ENCODE measurements at regions not wholly inside any gene's neighbourhood (a gene's known extent, or its start where the extent isn't known, plus 50 kb on each side); places are given as distances from the start of the nearest gene placed in this dataset.

- Histone ChIP-seq H4K8ac (ENCODE audit: low read depth, low read length) (no peak overlapping the region), H3K27me3 (ENCODE audit: insufficient read depth, low read length) (no peaks in the 10 kb centered on the region), H3K79me1 (ENCODE audit: low read length) (no peaks in the 10 kb centered on the region), H4K91ac (ENCODE audit: low read depth, low read length) (no peak overlapping the region), H3K4me2 (ENCODE audit: low read length) (no peak overlapping the region), H3K18ac (ENCODE audit: low read length) (no peak overlapping the region), H4K12ac (ENCODE audit: low read depth, low read length) (no peak overlapping the region), H3K9ac (ENCODE audit: low read length) (no peak overlapping the region), H2AFZ (ENCODE audit: insufficient read depth, low read length, poor library complexity) (no peak overlapping the region), H2BK5ac (ENCODE audit: low read depth, low read length, poor library complexity) (no peak overlapping the region), H2BK120ac (ENCODE audit: insufficient read depth, low read length, poor library complexity) (no peak overlapping the region), H3K4me1 (ENCODE audit: control insufficient read depth in 1 of 2, insufficient read depth in 2 of 2, low read length in 2 of 2) (peaks cover 2 to 3% of the 10 kb centered on the region in 2 experiments), H3K9me3 (ENCODE audit: insufficient read depth, low read depth, low read length) (no peaks in the 10 kb centered on the region), H3K23ac (ENCODE audit: low read length) (no peak overlapping the region), H3K14ac (ENCODE audit: low read length) (no peak overlapping the region), H3K27ac (ENCODE audit: low read depth, low read length) (no peak overlapping the region), H2AK5ac (ENCODE audit: low read length) (no peak overlapping the region), H3K4me3 (ENCODE audit: low read depth, low read length) (no peak overlapping the region), H3K79me2 (ENCODE audit: control insufficient read depth, insufficient read depth, low read length, poor library complexity) (no peaks in the 10 kb centered on the region), H3K4ac (ENCODE audit: low read depth, low read length) (no peak overlapping the region), H3K36me3 (ENCODE audit: control insufficient read depth in 1 of 2, insufficient read depth in 2 of 2, low read length in 2 of 2) (no peaks in the 10 kb centered on the region), H2BK12ac (ENCODE audit: low read length) (no peak overlapping the region)
- no peak for DNase-seq
- WGBS (ENCODE audit: extremely low coverage, insufficient coverage, insufficient read length), result no CpG with 5 or more reads among the region's 6 CpGs
Measured at GRCh38 chr2:41726364-41726763, 321.5 kb upstream of the PKDCC start.

GRCh38 chr2:41727152-41727551 lies 320.7 kb upstream of the PKDCC start:
- no peak overlapping the region for H3K18ac ChIP-seq (ENCODE audit: low read length)
- no CpG with 5 or more reads among the region's 2 CpGs for WGBS (ENCODE audit: extremely low coverage, insufficient coverage, insufficient read length)
- DNase-seq, result no peak
- no peak overlapping the region for H4K8ac ChIP-seq (ENCODE audit: low read depth, low read length)
- no peak overlapping the region for H2BK5ac ChIP-seq (ENCODE audit: low read depth, low read length, poor library complexity)
- no peak overlapping the region for H4K91ac ChIP-seq (ENCODE audit: low read depth, low read length)
- no peaks in the 10 kb centered on the region for H3K79me1 ChIP-seq (ENCODE audit: low read length)
- no peak overlapping the region for H3K23ac ChIP-seq (ENCODE audit: low read length)
- no peak overlapping the region for H3K4me2 ChIP-seq (ENCODE audit: low read length)
- no peaks in the 10 kb centered on the region for H3K9me3 ChIP-seq (ENCODE audit: insufficient read depth, low read depth, low read length)
- no peak overlapping the region for H3K4me3 ChIP-seq (ENCODE audit: low read depth, low read length)
- no peak overlapping the region for H3K27ac ChIP-seq (ENCODE audit: low read depth, low read length)
- H3K79me2 ChIP-seq (ENCODE audit: control insufficient read depth, insufficient read depth, low read length, poor library complexity), result no peaks in the 10 kb centered on the region
- no peak overlapping the region for H2BK120ac ChIP-seq (ENCODE audit: insufficient read depth, low read length, poor library complexity)
- H3K4me1 ChIP-seq (ENCODE audit: control insufficient read depth in 1 of 2, insufficient read depth in 2 of 2, low read length in 2 of 2), result peaks cover 2 to 3% of the 10 kb centered on the region in 2 experiments
- H4K12ac ChIP-seq (ENCODE audit: low read depth, low read length), result no peak overlapping the region
- no peaks in the 10 kb centered on the region for H3K27me3 ChIP-seq (ENCODE audit: insufficient read depth, low read length)
- H3K9ac ChIP-seq (ENCODE audit: low read length), result no peak overlapping the region
- no peak overlapping the region for H2BK12ac ChIP-seq (ENCODE audit: low read length)
- H3K4ac ChIP-seq (ENCODE audit: low read depth, low read length), result no peak overlapping the region
- no peaks in the 10 kb centered on the region for H3K36me3 ChIP-seq (ENCODE audit: control insufficient read depth in 1 of 2, insufficient read depth in 2 of 2, low read length in 2 of 2)
- no peak overlapping the region for H3K14ac ChIP-seq (ENCODE audit: low read length)
- no peak overlapping the region for H2AFZ ChIP-seq (ENCODE audit: insufficient read depth, low read length, poor library complexity)
- no peak overlapping the region for H2AK5ac ChIP-seq (ENCODE audit: low read length)

GRCh38 chr2:41727711-41728110 lies 320.1 kb upstream of the PKDCC start:
- Histone ChIP-seq H3K27me3 (ENCODE audit: insufficient read depth, low read length) (no peaks in the 10 kb centered on the region), H3K79me1 (ENCODE audit: low read length) (no peaks in the 10 kb centered on the region)
- no CpG with 5 or more reads among the region's 1 CpG for WGBS (ENCODE audit: extremely low coverage, insufficient coverage, insufficient read length)

GRCh38 chr2:41728788-41729338 lies 319.0 kb upstream of the PKDCC start:
- H3K4me3 ChIP-seq (ENCODE audit: low read depth, low read length), result no peak overlapping the region
- no peaks in the 10 kb centered on the region for H3K27me3 ChIP-seq (ENCODE audit: insufficient read depth, low read length)
- H4K91ac ChIP-seq (ENCODE audit: low read depth, low read length), result no peak overlapping the region
- no CpG with 5 or more reads among the region's 5 CpGs for WGBS (ENCODE audit: extremely low coverage, insufficient coverage, insufficient read length)
- DNase-seq, result no peak
- H3K79me1 ChIP-seq (ENCODE audit: low read length), result no peaks in the 10 kb centered on the region
- no peak overlapping the region for H3K23ac ChIP-seq (ENCODE audit: low read length)
- no peaks in the 10 kb centered on the region for H3K9me3 ChIP-seq (ENCODE audit: insufficient read depth, low read depth, low read length)
- H3K4me1 ChIP-seq (ENCODE audit: control insufficient read depth in 1 of 2, insufficient read depth in 2 of 2, low read length in 2 of 2), result peaks cover under 1 to 2% of the 10 kb centered on the region in 2 experiments
- H3K9ac ChIP-seq (ENCODE audit: low read length), result no peak overlapping the region
- H4K8ac ChIP-seq (ENCODE audit: low read depth, low read length), result no peak overlapping the region
- no peak overlapping the region for H4K12ac ChIP-seq (ENCODE audit: low read depth, low read length)
- no peak overlapping the region for H2BK5ac ChIP-seq (ENCODE audit: low read depth, low read length, poor library complexity)
- no peak overlapping the region for H2BK12ac ChIP-seq (ENCODE audit: low read length)
- H3K79me2 ChIP-seq (ENCODE audit: control insufficient read depth, insufficient read depth, low read length, poor library complexity), result no peaks in the 10 kb centered on the region
- no peak overlapping the region for H2BK120ac ChIP-seq (ENCODE audit: insufficient read depth, low read length, poor library complexity)
- no peak overlapping the region for H3K14ac ChIP-seq (ENCODE audit: low read length)
- H3K18ac ChIP-seq (ENCODE audit: low read length), result no peak overlapping the region
- H3K4me2 ChIP-seq (ENCODE audit: low read length), result no peak overlapping the region
- H2AFZ ChIP-seq (ENCODE audit: insufficient read depth, low read length, poor library complexity), result no peak overlapping the region
- no peak overlapping the region for H2AK5ac ChIP-seq (ENCODE audit: low read length)
- no peak overlapping the region for H3K27ac ChIP-seq (ENCODE audit: low read depth, low read length)
- no peak overlapping the region for H3K4ac ChIP-seq (ENCODE audit: low read depth, low read length)
- H3K36me3 ChIP-seq (ENCODE audit: control insufficient read depth in 1 of 2, insufficient read depth in 2 of 2, low read length in 2 of 2), result no peaks in the 10 kb centered on the region

More at GRCh38 chr2:41727711-41728110, 320.1 kb upstream of the PKDCC start:
- no peak overlapping the region for H4K12ac ChIP-seq (ENCODE audit: low read depth, low read length)
- H3K9ac ChIP-seq (ENCODE audit: low read length), result no peak overlapping the region
- H3K36me3 ChIP-seq (ENCODE audit: control insufficient read depth in 1 of 2, insufficient read depth in 2 of 2, low read length in 2 of 2), result no peaks in the 10 kb centered on the region
- H3K14ac ChIP-seq (ENCODE audit: low read length), result no peak overlapping the region
- H4K8ac ChIP-seq (ENCODE audit: low read depth, low read length), result no peak overlapping the region
- DNase-seq, result no peak
- H3K9me3 ChIP-seq (ENCODE audit: insufficient read depth, low read depth, low read length), result no peaks in the 10 kb centered on the region
- H2AFZ ChIP-seq (ENCODE audit: insufficient read depth, low read length, poor library complexity), result no peak overlapping the region
- H3K79me2 ChIP-seq (ENCODE audit: control insufficient read depth, insufficient read depth, low read length, poor library complexity), result no peaks in the 10 kb centered on the region
- no peak overlapping the region for H2BK12ac ChIP-seq (ENCODE audit: low read length)
- H3K4me1 ChIP-seq (ENCODE audit: control insufficient read depth in 1 of 2, insufficient read depth in 2 of 2, low read length in 2 of 2), result peaks cover 2 to 3% of the 10 kb centered on the region in 2 experiments
- H3K4ac ChIP-seq (ENCODE audit: low read depth, low read length), result no peak overlapping the region
- no peak overlapping the region for H3K4me3 ChIP-seq (ENCODE audit: low read depth, low read length)
- H2BK120ac ChIP-seq (ENCODE audit: insufficient read depth, low read length, poor library complexity), result no peak overlapping the region
- no peak overlapping the region for H4K91ac ChIP-seq (ENCODE audit: low read depth, low read length)
- H3K23ac ChIP-seq (ENCODE audit: low read length), result no peak overlapping the region
- no peak overlapping the region for H2BK5ac ChIP-seq (ENCODE audit: low read depth, low read length, poor library complexity)
- no peak overlapping the region for H3K4me2 ChIP-seq (ENCODE audit: low read length)
- H3K18ac ChIP-seq (ENCODE audit: low read length), result no peak overlapping the region
- H2AK5ac ChIP-seq (ENCODE audit: low read length), result no peak overlapping the region
- H3K27ac ChIP-seq (ENCODE audit: low read depth, low read length), result no peak overlapping the region

Measured in trophoblast cell (in vitro differentiated cells and primary cell).